HepG2 (cell line): ENCODE measurements at regions not wholly inside any gene's neighbourhood (a gene's known extent, or its start where the extent isn't known, plus 50 kb on each side); places are given as distances from the start of the nearest gene placed in this dataset.
A peak's percentile ranks its signal among the peaks of the same experiment; 100 is the strongest.

Experiments used
- ATAC-seq: fragments of 200-7000 bp; cut with Tn5 transposase; 3 replicates; pipeline ENCODE4 v1.9.1; 2020; ENCODE audit warnings: mild to moderate bottlenecking, moderate library complexity
- BruUV-seq: library from RNA; stranded (reverse); fragments of 400-500 nt; replicated peaks from 2 replicates; lab custom pipeline; 2021; lab: Mats Ljungman, UMichigan
- CTCF ChIA-PET: fragments of 300-600 bp; formaldehyde crosslinking; extraction: SDS; loops from one replicate; lab custom pipeline; 2021; ENCODE audit warnings: low total read pairs, inconsistent platforms, low intra/inter-chr PET ratio; lab: Yijun Ruan, JAX
- POLR2A ChIA-PET: fragments of 350-600 bp; sonication (Branson Sonifier 250); formaldehyde crosslinking; loops from one replicate; lab custom pipeline; 2020; ENCODE audit warnings: antibody characterized with exemption, inconsistent platforms; lab: Yijun Ruan, JAX
- DNase-seq: peaks from one replicate; pipeline ENCODE4 v3.0.0-alpha.2; 2015; ENCODE audit warnings: low spot score
- FAIRE-seq: peaks from 3 replicates; lab custom pipeline; 2011; peaks lifted over from hg19 to GRCh38; lab: Jason Lieb, UNC
- H2AFZ ChIP-seq: one replicate; pipeline ENCODE4 v1.6.1; 2011; ENCODE audit warnings: low read length, inconsistent platforms
- H3K27ac ChIP-seq: fragments of 300-600 bp; 3 replicates; pipeline ENCODE4 v1.8.0; 2011; ENCODE audit warnings: mixed run types, mild to moderate bottlenecking, mixed read lengths, low read length, inconsistent platforms; ENCODE audit not compliant: insufficient read depth; ENCODE audit errors: extremely low read length
- H3K27me3 ChIP-seq, 2 experiments: fragments of 200-600 bp in 1 of 2; 2 replicates in 1 of 2; 3 replicates in 1 of 2; pipeline versions ENCODE4 v1.6.0 to v1.8.0; 2011; ENCODE audit warnings: low read length in 2 of 2, mild to moderate bottlenecking in 2 of 2, moderate library complexity in 2 of 2, inconsistent platforms in 1 of 2; ENCODE audit not compliant: insufficient read depth in 2 of 2, control insufficient read depth in 1 of 2
- H3K36me3 ChIP-seq, 2 experiments: fragments of 200-600 bp in 1 of 2; replicated peaks in 1 of 2; 2 replicates in 1 of 2; 3 replicates in 1 of 2; pipeline versions ENCODE4 v1.5.1 to v1.8.0; 2011; ENCODE audit warnings: low read length in 2 of 2, inconsistent platforms in 1 of 2; ENCODE audit not compliant: insufficient read depth in 2 of 2, control insufficient read depth in 1 of 2
- H3K4me1 ChIP-seq: 2 replicates; pipeline ENCODE4 v1.5.1; 2012; ENCODE audit warnings: low read length, inconsistent platforms; ENCODE audit not compliant: insufficient read depth
- H3K4me2 ChIP-seq: 2 replicates; pipeline ENCODE4 v1.6.0; 2011; ENCODE audit warnings: low read depth, low read length, inconsistent platforms
- H3K4me3 ChIP-seq, 3 experiments: fragments of 200-600 bp in 1 of 3; sonication (generic), shearing (Covaris generic) in 1 of 3; replicated peaks in 1 of 3; 2 replicates each; pipeline ENCODE4 v1.5.1; 2011 to 2016; ENCODE audit warnings: low read length in 3 of 3, inconsistent platforms in 2 of 3, low read depth in 2 of 3, mild to moderate bottlenecking in 2 of 3, control low read depth in 1 of 3, mixed read lengths in 1 of 3; ENCODE audit not compliant: insufficient read depth in 1 of 3
- H3K79me2 ChIP-seq: one replicate; pipeline ENCODE4 v1.6.1; 2011; ENCODE audit warnings: low read length, inconsistent platforms; ENCODE audit not compliant: insufficient read depth
- H3K9ac ChIP-seq: 2 replicates; pipeline ENCODE4 v1.6.0; 2011; ENCODE audit warnings: mild to moderate bottlenecking, low read depth, low read length, inconsistent platforms; ENCODE audit not compliant: insufficient read depth
- H3K9me3 ChIP-seq: 2 replicates; pipeline ENCODE4 v1.5.1; 2012; ENCODE audit warnings: mild to moderate bottlenecking, low read length
- H4K20me1 ChIP-seq: 2 replicates; pipeline ENCODE4 v1.6.0; 2011; ENCODE audit warnings: inconsistent platforms, mild to moderate bottlenecking, low read length, moderate library complexity; ENCODE audit not compliant: insufficient read depth
- CTCF ChIP-seq: sonication (generic); formaldehyde crosslinking; IDR thresholded peaks from 2 replicates; pipeline ENCODE4 v1.5.0; 2020; ENCODE audit warnings: mild to moderate bottlenecking, missing genetic modification reagents, moderate library complexity
- MAFF ChIP-seq: IDR thresholded peaks from 2 replicates; pipeline ENCODE4 v1.6.1; 2011; ENCODE audit warnings: low read depth, low read length, improper control_type of control experiment
- MAFK ChIP-seq, 2 experiments: IDR thresholded peaks in 1 of 2; conservative IDR thresholded peaks in 1 of 2; 2 replicates each; pipeline ENCODE4 v1.6.1; 2011; ENCODE audit warnings: improper control_type of control experiment in 2 of 2, low read length in 2 of 2
- NFIC ChIP-seq: IDR thresholded peaks from 2 replicates; pipeline ENCODE4 v1.6.1; 2012; ENCODE audit warnings: mild to moderate bottlenecking, low read length, inconsistent platforms
- RAD21 ChIP-seq: fragments of 450-650 bp; formaldehyde crosslinking; IDR thresholded peaks from 2 replicates; pipeline ENCODE4 v1.5.0; 2020; ENCODE audit warnings: mild to moderate bottlenecking
- SMC3 ChIP-seq: IDR thresholded peaks from 2 replicates; pipeline ENCODE4 v1.6.1; 2011; ENCODE audit warnings: low read length, improper control_type of control experiment
- STAG1 ChIP-seq: sonication (generic); formaldehyde crosslinking; IDR thresholded peaks from 2 replicates; pipeline ENCODE4 v1.4.0; 2020; ENCODE audit warnings: missing genetic modification reagents
- TAF1 ChIP-seq: sonication (generic); formaldehyde crosslinking; IDR thresholded peaks from 2 replicates; pipeline ENCODE4 v1.4.0; 2020; ENCODE audit warnings: missing genetic modification reagents
- ZNF207 ChIP-seq: fragments of 450-650 bp; IDR thresholded peaks from 2 replicates; pipeline ENCODE4 v1.6.1; 2016; ENCODE audit warnings: antibody characterized with exemption, borderline replicate concordance
- WGBS: methylation state at CpG from one replicate; pipeline ENCODE4 v1.1.6; 2017; ENCODE audit warnings: low lambda C conversion rate; 5-methylcytosine and 5-hydroxymethylcytosine counted together
- in situ Hi-C: cut with HindIII; loops from 2 replicates; pipeline ENCODE4 v1.10.0; 2017; ENCODE audit warnings: low pct_unique_long_range_greater_than_20kb; ENCODE audit not compliant: extremely low pct_ligation_motif_present
- intact Hi-C: fragments of 100-400 bp; cut with micrococcal nuclease; formaldehyde crosslinking; loops from one replicate; pipeline ENCODE4 v1.10.0; 2022; ENCODE audit not compliant: unreplicated experiment

DNA sequence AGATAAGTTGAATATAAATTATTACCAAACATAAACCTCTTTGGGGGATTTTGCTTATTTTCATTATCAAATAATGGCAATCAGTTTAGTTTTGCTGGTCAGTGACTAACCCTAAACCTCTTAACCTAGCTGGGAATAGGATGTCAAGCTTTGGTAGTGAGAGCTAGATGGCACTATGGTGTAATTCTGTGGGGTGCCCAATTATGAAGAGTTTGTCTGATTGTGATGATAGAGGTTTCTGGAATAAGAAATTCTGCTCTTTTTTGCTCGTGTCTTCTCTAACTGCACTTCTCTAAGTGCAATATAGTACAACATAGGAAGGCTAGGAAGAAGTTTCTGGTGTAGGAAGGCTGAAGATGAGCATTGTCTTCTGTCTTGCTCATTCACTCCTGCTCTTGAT is 59.8 kb downstream of the XCL1 start:
- ChIA-PET CTCF (interaction anchor here (2.2 kb wide), 1 partner anchor 712 kb away, joined by 6 read pairs; no protein-coding TSS in a partner anchor), POLR2A (no interaction called here)
- no peak for ATAC-seq

DNA sequence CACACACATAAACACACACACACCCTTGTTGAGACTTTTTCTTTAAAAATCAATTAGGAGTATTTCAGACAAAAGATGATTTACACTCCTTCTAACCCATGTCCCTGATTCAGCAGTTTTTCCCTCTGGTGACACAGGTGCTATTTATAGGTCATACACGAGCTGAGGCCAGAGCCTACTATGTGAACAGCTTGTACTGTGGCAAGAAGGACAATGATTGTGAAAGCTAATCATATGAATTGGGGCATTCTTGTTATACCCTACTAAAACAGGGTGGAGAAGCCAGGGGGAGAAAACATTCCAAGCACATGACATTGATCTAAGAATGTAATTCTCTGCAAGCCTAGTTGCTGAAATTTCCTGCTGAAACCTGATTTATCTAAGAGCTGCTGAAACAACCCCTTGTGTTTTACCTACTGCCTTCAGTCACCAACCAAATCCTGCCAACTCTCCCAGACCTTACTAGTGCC is 60.3 kb downstream of the XCL1 start:
- Histone ChIP-seq H3K9me3 (no peaks in the 10 kb centered on the region), H3K36me3 (no peaks in the 10 kb centered on the region), H2AFZ (no peak overlapping the region), H4K20me1 (no peaks in the 10 kb centered on the region), H3K4me2 (no peak overlapping the region), H3K79me2 (no peaks in the 10 kb centered on the region), H3K4me1 (peaks cover 10% of the 10 kb centered on the region), H3K9ac (no peak overlapping the region), H3K27ac (no peak overlapping the region), H3K4me3 (no peak overlapping the region), H3K27me3 (no peaks in the 10 kb centered on the region)
- in situ Hi-C loops (no loop called here), intact Hi-C loops (loop anchor here (10.0 kb wide), 1 partner anchor 348 kb away; no protein-coding TSS in a partner anchor)
- ATAC-seq (no peak), DNase-seq (no peak), FAIRE-seq (no peak)
- ChIA-PET CTCF (interaction anchor here (2.2 kb wide), 1 partner anchor 712 kb away, joined by 6 read pairs; no protein-coding TSS in a partner anchor), POLR2A (no interaction called here)
- BruUV-seq, result no TSS peak
- TF ChIP-seq NFIC (no peak), MAFF (peak; percentile 85), TAF1 (CRISPR knock-in tag) (no peak), MAFK (conservative IDR thresholded peaks at IDR 0.05 in 1 of 2, IDR thresholded peaks at IDR 0.05 in 1 of 2; ENCODE audit: low read length in 2 of 2) (peak; percentile 86 to 87)
- 19% methylated on average over 1 of the region's 1 CpG for WGBS

More for the DNA sequence above, 59.8 kb downstream of the XCL1 start:
- H3K36me3 ChIP-seq, result no peaks in the 10 kb centered on the region
- H3K79me2 ChIP-seq, result no peaks in the 10 kb centered on the region
- peaks cover 10% of the 10 kb centered on the region for H3K4me1 ChIP-seq
- in situ Hi-C loops (no loop called here), intact Hi-C loops (loop anchor here (10.0 kb wide), 1 partner anchor 349 kb away; no protein-coding TSS in a partner anchor)
- FAIRE-seq, result no peak
- WGBS, result 5% methylated on average over 1 of the region's 1 CpG
- H3K9ac ChIP-seq, result no peak overlapping the region
- no peak overlapping the region for H3K27ac ChIP-seq
- no peak for DNase-seq
- TF ChIP-seq ZNF207 (no peak), CTCF (CRISPR knock-in tag) (peak; percentile 47), SMC3 (peak; percentile 8; the same call in 1 of the 2 replicates), RAD21 (CRISPR knock-in tag) (0 out of 2 replicates have a peak, but pooled peaks have one; percentile 13), STAG1 (CRISPR knock-in tag) (peak; percentile 73)
- TF ChIP-seq, all 625 proteins: peak for 4
- Histone ChIP-seq H2AFZ (no peak overlapping the region), H3K4me3 (no peak overlapping the region), H3K27me3 (no peaks in the 10 kb centered on the region), H3K9me3 (no peaks in the 10 kb centered on the region), H4K20me1 (no peaks in the 10 kb centered on the region), H3K4me2 (no peak overlapping the region)
- BruUV-seq, result no TSS peak
